Uterus (tissue), 2 donors: ENCODE measurements at regions not wholly inside any gene's neighbourhood (a gene's known extent, or its start where the extent isn't known, plus 50 kb on each side); places are given as distances from the start of the nearest gene placed in this dataset.

Experiments
- CTCF ChIP-seq, 4 experiments: fragments of 200-600 bp in 2 of 4; fragments of 450-650 bp in 2 of 4; sonication (generic) in 2 of 4; IDR thresholded peaks; one replicate each; pipeline ENCODE4 v1.5.1; 2016 to 2019; ENCODE audit warnings: antibody characterized with exemption in 4 of 4, mild to moderate bottlenecking in 2 of 4, moderate library complexity in 1 of 4
- POLR2A ChIP-seq, 2 donors: fragments of 450-650 bp; IDR thresholded peaks; one replicate each; pipeline ENCODE4 v1.6.1; 2016; ENCODE audit warnings: antibody characterized with exemption in 2 of 2, mild to moderate bottlenecking in 1 of 2, moderate library complexity in 1 of 2

GRCh38 chr18:47399475-47399874, 148.0 kb upstream of the SKOR2 start:
- TF ChIP-seq POLR2A (IDR thresholded peaks at IDR 0.05) (no peak), CTCF (IDR thresholded peaks at IDR 0.05) (no peak)
